ENCODE measurements at regions not wholly inside any gene's neighbourhood (a gene's known extent, or its start where the extent isn't known, plus 50 kb on each side); places are given as distances from the start of the nearest gene placed in this dataset.

DNA sequence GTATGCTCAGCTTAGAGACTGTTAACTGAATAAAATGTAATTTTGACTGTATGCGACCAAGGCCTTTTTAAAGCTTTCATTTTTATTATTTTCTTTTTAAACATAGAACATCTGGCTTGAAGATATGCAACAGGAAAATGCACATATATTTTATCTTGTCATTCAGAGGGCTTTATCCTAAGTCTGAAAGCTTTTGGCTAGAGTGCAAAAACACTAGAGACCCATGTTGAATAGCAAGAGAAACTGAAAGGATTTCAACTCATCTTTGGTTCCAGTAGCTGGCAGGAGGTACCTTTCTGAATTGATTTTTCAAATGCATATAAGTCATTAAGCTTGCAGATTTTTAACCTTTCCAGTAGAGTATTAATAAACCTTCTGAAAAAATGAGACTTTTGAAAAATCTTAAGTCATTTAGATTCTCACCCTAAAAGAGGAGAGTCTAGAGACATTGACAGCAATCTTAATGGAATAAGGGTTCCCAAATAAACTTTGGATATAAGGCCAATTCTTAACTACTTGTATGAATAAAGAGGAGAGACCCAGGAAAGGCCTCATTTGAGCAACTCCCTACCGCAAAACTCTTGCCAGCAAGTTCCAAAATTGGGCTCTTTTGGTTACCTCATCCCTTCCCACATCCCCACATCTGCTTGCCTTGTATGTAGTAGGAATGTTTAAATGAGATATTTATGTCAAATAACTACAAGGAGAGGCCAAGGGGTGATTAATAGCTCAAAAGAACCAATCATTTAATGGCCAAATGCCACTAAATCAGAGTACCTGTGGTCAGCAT is 454.4 kb downstream of the HTR7 start:
- no peak for DNase-seq (ENCODE audit: low spot score)

DNA sequence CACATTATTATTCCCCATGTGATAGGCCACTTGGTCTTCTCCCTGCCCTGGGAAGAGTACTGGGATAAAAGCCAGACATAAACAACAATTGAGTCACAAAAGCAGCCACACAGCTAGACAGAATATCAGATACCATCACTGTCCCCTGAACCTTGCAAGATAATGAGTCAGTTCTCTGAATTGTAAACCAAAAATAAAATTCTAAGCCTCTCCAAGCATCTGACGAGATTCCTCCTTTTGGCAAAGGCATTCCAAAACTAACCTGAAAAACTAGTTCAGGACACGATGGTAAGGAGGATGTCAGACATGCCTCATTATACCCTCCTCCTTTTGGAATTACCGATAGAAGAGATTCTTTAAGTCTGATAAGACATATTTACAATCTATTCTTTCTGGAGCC is 450.7 kb downstream of the HTR7 start:
- DNase-seq (ENCODE audit: low spot score), result peak; percentile 37

DNA sequence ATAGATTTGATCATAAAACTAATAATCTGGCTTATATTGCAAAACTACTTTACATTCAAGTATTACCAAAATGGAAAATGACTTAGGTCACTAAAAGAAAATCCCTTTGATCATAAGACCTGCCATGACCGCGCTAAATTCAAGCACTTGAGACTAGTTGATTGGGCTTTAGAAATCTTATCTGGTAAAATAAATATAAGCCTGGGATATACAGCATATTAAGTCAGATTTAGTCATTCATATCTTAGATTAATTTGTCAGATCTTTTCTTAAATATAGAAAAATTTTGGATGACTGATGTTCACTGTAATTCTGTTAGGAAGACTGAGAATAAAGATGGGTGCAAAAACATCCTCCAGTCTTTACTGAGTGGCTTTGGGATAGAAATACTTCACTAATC is 450.0 kb downstream of the HTR7 start:
- no peak for DNase-seq (ENCODE audit: low spot score)

DNA sequence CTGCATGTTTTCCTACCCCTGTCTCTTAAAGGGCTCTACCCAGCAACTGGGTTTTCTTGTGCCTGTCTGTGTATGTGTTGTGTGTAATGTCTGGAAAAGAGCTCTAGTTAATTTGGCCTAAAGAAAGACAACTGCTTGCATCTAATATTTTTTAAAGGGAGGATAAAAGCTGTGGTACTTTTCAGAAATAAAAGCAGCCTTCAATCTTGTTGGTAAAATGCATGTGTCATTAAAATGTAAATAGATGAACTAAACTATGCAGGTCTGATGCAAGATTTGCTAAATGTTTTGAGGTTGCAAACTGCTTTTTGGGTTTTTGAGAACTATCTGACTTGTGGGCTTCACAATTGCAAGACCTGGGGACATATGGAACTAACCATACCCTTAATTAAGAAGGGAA is 445.3 kb downstream of the HTR7 start:
- no peak for DNase-seq (ENCODE audit: low spot score)

DNA sequence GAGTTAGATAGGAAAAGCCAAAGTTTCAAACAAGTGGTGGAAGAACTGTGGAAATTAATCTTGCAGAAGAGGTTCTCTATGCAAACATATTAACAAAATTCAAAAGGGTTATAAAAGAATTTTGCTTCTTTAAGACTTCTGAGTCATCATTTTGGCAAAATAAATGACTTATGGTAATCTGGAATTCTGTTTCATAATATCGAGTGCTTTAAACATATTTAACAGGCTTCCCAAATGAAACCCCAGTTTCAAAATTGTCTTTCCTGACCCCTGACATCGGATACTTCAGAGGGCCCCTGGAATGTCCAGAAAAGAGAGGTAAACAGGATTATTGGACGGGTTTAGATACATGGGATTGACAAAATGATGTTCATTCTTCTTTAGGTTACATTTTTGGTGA is 444.6 kb downstream of the HTR7 start:
- DNase-seq (ENCODE audit: low spot score), result no peak

DNA sequence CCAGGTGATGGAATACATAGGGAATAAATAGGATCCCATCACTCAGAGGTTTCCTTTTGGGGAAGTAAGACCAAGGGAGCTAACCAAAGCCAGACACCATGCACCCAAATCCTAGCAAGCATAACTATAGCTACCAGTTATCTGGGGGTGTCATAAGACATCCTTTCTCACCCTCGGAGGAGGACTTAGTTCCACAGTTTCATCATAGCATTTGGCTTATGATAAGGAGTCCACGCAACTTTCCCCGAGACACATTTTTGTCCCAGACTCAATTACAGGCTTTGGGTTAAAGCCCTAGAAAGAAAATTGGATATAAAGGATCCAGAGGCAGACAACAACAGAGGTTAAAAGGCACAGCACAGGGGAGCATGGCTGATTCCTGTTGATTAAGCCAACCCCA is 442.9 kb downstream of the HTR7 start:
- no peak for DNase-seq (ENCODE audit: low spot score)

DNA sequence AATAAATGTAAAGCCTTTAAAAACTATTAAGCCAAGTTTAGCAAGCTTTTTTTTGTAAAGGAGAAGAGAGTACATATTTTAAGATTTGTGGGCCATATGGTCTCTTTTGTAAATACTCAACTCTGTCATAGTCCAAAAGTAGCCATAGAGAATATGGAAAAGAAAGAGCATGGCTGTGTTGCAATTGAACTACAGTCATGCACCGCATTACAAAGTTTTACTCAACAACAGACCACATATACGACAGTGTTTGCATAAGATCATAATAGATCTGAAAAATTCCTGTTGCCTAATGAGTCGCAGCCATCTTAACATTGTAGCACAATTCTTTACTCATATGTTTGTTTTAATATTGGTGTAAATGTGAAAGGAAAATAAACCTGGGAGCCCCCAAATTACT is 440.8 kb downstream of the HTR7 start:
- DNase-seq (ENCODE audit: low spot score), result no peak

DNA sequence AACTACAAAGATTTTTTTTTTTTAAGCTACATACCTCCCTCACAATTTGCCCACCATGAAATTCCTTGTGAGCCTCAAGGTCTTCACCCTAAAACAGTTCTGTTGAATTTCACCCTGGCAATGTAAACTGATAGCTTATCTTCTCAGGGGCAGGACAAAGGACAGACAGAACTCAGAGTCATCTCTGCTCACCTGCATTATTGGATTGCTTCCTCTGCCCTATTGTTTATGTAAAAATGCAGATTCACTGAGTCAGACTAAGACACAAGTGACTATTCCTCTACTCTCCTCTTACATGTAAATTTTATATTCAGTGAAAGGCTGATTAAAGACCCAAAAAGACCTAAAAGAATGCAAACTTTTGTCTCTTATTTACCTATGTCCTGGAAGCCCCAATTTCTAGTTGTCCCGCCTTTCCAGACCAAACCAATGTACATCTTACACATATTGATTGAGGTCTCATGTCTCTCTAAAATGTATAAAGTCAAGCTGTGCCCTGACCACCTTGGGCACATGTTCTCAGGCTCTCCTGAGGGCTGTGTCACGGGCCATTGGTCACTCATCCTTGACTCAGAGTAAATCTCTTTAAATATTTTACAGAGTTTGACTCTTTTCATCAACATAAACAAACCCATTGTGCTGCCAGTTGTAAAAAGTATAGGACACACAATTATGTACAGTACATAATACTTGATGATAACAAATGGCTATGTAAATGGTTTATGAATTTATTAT is 440.2 kb downstream of the HTR7 start:
- no peak for DNase-seq (ENCODE audit: low spot score)

DNA sequence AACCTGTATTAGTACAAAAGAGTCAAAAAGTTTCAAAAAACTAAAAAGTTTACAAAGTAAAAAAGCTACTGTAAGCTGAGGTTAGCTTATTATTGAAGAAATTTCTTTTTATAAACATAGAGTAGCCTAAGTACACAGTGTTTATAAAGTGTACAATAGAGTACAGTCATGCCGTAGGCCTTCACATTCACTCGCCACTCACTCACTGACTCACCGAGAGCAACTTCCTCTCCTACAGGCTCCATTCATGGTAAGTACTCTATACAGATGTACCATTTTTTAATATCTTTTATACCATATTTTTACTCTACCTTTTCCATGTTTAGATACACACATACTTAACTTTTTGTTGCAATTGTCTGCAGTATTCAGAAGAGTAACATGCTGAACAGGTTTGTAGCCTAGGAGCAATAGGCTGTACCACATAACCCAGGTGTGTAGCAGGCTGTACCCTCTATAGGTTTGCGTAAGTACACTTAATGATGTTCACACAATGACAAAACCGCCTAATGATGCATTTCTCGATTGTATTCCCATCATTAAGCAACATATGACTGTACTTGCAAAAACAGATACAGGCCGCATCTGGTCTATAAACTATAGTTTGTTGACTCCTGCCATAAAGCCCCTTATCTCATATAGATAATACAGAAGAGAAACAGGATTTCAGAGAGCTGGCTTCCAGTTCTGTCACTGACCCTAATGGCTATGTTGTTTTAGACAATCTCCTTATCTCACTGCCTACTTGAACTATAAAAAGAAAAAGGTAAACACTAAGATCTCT is 438.8 kb downstream of the HTR7 start:
- peak; percentile 88 for DNase-seq (ENCODE audit: low spot score)

DNA sequence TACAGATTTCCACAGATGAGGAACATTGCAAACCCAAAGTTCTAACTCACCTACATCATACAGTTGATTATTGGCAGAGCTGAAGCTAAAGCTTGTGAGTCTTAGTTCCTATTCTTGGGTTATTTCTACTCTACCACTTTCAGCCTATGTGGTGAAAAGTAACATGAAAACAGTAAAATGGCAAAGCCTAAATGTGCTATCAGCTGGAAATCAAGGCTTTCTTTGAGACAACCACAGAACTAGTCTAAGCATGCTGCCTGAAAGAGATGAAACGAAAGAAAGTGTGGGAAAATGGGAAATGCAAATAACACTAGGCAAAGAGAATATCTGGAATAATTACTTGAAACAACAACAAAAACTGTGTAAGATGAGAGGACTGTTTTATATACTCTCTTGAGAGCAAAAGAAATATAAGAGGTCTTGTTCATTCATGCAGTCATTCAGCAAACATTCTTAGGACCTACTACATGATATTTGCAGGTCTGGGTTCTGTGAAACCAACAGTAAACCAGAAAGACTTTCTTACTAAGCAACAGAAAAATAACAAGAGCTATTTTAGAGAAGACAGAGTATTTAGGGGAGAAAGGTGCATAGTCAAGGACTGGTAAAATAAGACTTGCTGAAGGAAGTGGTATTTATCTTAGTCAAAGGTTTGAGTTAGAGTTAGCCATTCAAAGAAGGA is 437.1 kb downstream of the HTR7 start:
- no peak for DNase-seq (ENCODE audit: low spot score)

DNA sequence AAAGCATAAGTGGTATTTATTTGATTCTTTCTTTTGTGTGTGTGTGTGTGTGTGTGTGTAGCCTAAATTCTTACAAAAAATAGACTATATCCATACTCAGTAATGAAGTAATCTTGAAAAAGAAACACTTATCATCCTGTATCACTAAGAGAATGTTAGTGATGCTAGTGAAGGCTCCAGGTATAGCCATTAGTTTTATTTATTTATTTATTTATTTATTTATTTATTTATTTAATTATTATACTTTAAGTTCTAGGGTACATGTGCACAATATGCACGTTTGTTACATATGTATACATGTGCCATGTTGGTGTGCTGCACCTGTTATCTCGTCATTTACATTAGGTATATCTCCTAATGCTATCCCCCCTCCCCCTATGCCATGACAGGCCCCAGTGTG is 436.0 kb downstream of the HTR7 start:
- no peak for DNase-seq (ENCODE audit: low spot score)

DNA sequence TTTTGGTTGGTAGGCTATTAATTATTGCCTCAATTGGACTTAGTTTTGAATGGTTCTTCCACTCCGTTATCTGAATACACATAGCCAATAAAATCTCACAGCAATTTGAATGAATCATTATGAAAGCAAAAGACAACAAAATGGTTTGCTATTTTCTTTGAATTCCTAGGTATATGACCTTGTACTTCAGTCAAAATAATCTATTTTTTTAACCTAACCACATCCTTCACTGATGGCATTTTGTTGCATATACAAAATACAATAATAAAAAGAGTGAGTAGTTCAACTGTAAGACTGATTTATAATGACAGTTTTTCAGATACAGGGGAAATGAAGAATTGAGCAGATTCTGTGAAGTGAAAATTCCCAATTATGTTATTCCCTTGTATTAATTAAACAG is 433.1 kb downstream of the HTR7 start:
- peak; percentile 44 for DNase-seq (ENCODE audit: low spot score)

DNA sequence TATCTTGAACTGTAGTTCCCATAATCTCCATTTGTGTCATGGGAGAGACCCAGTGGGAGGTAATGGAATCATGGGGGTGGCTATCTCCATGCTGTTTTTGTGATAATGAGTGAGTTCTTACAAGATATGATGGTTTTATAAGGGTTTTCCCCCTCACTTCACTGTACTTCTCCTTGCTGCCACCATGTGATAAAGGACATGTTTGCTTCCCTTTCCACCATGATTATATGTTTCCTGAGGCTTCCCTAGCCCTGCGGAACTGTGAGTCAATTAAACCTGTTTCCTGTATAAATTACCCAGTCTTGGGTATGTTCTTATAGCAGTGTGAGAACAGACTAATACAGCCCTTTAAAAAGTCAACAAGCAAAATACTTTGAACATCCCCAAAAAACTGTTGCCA is 427.7 kb downstream of the HTR7 start:
- DNase-seq (ENCODE audit: low spot score), result no peak

DNA sequence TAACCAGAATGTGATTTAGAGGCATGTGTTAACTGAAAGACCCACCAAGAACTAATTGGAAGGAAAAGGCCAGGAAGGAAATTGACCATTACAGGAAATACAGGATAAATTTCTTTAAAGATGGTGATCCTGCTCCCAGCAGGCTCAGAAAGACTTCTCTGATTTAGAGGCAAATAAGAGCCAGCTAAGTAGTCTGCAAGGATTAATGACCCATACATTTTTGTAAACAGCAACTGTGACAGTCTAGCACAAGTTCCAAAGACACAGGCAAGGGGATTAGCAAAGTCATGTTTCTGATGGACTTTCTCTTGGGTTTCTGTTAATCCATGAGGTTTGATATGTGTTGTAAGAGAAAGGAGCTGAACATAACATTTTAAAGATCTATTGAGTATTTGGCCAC is 425.0 kb downstream of the HTR7 start:
- DNase-seq (ENCODE audit: low spot score), result no peak

DNA sequence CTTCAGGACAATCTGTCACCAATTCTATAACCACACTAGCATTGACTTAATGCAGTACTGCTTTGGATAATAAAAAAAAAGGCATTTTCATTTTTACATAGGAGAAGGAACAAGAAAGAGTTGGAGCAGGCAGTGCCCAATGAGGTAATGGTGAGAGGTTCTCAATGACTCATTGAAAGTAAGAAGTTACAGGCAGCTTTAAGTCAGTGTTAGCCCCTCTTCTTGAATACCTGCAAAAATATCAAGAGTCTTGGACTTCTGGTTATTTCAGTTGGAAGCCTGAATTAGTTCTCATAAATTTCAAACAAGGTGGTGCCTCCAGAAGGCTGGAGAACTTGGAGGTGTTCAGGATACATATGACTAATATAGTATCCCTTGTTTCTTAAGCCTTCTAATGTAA is 422.5 kb downstream of the HTR7 start:
- no peak for DNase-seq (ENCODE audit: low spot score)

DNA sequence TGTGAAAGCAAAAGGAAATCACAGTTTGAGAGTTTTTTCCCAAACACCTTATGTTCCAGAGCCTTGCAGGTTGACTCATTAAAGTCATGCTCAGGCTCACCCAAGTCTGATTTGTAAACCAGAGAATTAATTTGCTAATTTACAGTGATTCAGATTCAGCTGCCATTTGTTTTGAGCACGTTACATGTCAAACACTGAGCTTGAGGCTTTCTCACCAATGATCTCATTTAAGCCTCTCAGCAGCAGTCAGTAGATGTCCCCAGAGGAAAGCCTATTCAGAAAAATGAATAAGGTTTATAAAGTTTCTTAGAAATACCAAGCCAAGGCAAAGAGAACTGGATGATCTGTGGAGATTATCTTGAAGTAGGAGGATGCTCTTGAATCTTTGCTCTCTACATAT is 420.4 kb downstream of the HTR7 start:
- no peak for DNase-seq (ENCODE audit: low spot score)

DNA sequence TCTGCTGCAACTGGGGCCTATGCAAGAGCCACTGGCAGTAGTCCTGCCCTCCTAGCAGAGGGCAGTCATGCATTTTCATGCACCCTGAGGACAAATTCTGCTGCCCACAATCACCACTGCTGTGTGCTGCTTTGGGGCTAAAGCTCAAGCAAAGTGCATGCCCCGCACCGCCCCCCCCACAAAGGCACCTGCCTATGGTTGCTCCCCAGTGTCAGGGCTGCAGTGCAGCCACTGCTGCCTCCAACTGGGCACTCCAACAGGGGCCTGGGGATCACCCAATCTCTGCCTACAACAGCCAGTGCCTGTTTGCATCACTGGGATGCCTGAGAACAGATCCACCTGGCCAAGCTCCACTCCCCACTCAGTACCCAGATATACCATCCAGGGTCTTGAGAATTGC is 417.0 kb downstream of the HTR7 start:
- DNase-seq (ENCODE audit: low spot score), result no peak

DNA sequence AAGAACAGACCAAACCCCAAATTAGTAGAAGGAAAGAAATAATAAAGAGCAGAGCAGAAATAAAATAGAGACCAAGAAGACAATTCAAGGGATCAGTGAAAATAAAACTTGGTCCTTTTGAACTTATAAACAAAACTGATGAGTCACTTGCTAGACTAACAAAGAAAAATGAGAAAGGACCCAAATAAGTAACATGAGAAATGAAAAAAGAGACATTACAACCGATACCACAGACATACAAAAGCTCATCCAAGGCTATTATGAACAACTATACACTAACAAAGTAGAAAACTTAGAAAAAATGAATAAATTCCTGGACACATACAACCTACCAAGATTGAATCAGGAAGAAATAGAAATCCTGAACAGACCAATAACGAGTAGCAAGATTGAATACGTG is 414.5 kb downstream of the HTR7 start:
- DNase-seq (ENCODE audit: low spot score), result no peak

DNA sequence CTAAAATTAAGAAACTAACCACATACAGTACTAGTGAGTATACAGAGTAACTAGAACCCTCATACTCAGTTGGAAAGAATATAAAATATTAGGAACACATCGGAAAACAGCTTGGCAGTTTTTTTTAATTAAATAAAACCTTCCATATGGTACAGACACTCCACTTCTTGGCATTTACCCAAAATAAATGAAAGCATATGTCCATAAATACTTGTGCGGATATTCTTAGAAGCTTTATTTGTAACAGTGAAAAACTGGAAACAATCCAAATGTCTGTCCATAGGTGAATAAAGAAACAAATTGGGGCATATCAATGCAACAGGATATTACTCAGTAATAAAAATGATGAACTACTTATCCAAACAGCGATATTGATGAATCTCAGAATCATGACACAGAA is 410.0 kb downstream of the HTR7 start:
- no peak for DNase-seq (ENCODE audit: low spot score)

DNA sequence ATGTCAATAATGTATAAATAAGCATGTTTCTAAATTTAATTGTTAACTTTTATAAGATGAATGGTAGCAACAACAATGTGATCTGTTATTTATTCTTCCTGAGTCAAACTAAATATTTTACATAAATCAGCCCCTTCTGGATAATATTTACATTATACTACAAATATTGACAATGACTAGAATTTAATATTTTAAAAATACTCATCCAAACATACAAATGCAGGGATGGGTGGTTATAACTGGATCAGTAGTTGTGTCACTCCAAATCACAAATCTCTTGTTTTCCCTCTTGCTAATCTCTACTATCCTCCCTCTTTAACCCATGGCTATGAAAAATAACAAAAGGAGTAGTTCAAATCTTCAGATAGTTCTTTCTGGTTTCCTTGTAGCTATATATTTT is 407.0 kb downstream of the HTR7 start:
- DNase-seq (ENCODE audit: low spot score), result no peak

DNA sequence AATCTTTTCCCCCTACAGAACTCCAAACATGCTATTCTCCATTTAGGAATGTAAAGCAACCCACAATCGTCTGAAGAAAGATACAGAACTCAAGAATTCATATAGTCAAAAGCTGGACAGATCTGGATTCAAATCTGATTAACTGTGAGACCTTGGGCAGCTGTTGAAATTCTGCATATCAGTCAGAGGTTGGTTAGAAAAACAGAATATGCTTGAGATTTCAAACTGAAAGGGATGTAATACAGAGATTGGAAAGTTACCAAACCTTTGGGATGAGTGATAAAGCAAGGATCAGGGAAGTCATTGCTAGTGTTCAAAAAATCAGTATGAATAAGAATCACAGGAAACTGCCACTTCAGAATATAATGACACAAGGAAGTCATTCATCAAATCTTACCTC is 406.6 kb downstream of the HTR7 start:
- DNase-seq (ENCODE audit: low spot score), result peak; percentile 68

DNA sequence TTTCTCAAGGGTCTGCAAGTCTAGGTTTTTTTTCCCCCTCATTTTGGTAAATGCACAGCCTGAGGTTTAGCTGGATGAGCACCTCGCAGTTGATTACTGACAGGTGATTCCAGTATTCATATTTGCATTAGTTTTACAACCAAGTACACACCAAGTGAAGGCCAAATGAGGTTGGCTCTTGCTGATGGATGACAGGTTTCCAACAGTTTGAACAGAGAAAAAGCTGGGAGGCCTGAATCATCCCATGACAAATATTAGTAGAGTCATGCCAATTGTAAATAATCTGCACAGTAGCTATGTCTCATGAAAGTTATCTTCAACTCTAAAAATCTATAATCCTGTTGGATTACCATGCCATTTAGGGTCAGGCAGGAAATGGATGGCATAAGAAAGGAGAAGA is 399.8 kb downstream of the HTR7 start:
- DNase-seq (ENCODE audit: low spot score), result no peak

Data from A172 (cell line).